WTC11 (cell line): ENCODE measurements at regions not wholly inside any gene's neighbourhood (a gene's known extent, or its start where the extent isn't known, plus 50 kb on each side); places are given as distances from the start of the nearest gene placed in this dataset.

ENCODE experiments used
- ATAC-seq: fragments of 200-7000 bp; cut with Tn5 transposase; 2 replicates; pipeline ENCODE4 v1.10.0; 2021; ENCODE audit warnings: mild to moderate bottlenecking, moderate library complexity
- CTCF ChIA-PET: fragments of 300-600 bp; sonication (Branson Sonifier 250); formaldehyde crosslinking; loops from one replicate; lab custom pipeline; 2021; ENCODE audit warnings: antibody characterized with exemption; lab: Charles Lee
- POLR2A ChIA-PET: fragments of 350-600 bp; sonication (Branson Sonifier 250); formaldehyde crosslinking; loops from one replicate; lab custom pipeline; 2021; ENCODE audit warnings: antibody characterized with exemption; lab: Charles Lee
- DNase-seq: peaks from one replicate; pipeline ENCODE4 v3.0.0; 2021; ENCODE audit warnings: low spot score
- H3K27ac Mint-ChIP-seq: 2 replicates; pipeline ENCODE4 v1.8.0; 2021; ENCODE audit warnings: mixed read lengths
- H3K27me3 Mint-ChIP-seq: 2 replicates; pipeline ENCODE4 v1.8.0; 2021; ENCODE audit warnings: low read depth, mild to moderate bottlenecking, moderate library complexity, mixed read lengths
- H3K36me3 Mint-ChIP-seq: 2 replicates; pipeline ENCODE4 v1.8.0; 2021; ENCODE audit warnings: mixed read lengths
- H3K4me1 Mint-ChIP-seq: 2 replicates; pipeline ENCODE4 v1.8.0; 2022; ENCODE audit warnings: mixed read lengths
- H3K4me3 Mint-ChIP-seq: 2 replicates; pipeline ENCODE4 v1.8.0; 2021; ENCODE audit warnings: mild to moderate bottlenecking, moderate library complexity, mixed read lengths
- H3K9me3 Mint-ChIP-seq: 2 replicates; pipeline ENCODE4 v1.8.0; 2021; ENCODE audit warnings: mixed read lengths
- CBFB ChIP-seq: sonication (generic); formaldehyde crosslinking; IDR thresholded peaks from 2 replicates; pipeline ENCODE4 v1.8.1; 2022; ENCODE audit warnings: mild to moderate bottlenecking, low read depth, missing genetic modification reagents
- ELF4 ChIP-seq: sonication (generic); formaldehyde crosslinking; IDR thresholded peaks from 2 replicates; pipeline ENCODE4 v1.8.1; 2022; ENCODE audit warnings: low read depth, mild to moderate bottlenecking, moderate library complexity, missing genetic modification reagents
- EMX1 ChIP-seq: fragments of 250-450 bp; sonication (Bioruptor Pico); IDR thresholded peaks from 2 replicates; pipeline ENCODE4 v1.8.0; 2021; ENCODE audit warnings: mild to moderate bottlenecking
- ETV6 ChIP-seq: sonication (generic); formaldehyde crosslinking; IDR thresholded peaks from 2 replicates; pipeline ENCODE4 v1.8.1; 2022; ENCODE audit warnings: mild to moderate bottlenecking, missing genetic modification reagents
- FOXJ3 ChIP-seq: sonication (generic); formaldehyde crosslinking; IDR thresholded peaks from 2 replicates; pipeline ENCODE4 v1.9.0; 2021; ENCODE audit warnings: missing genetic modification reagents, mild to moderate bottlenecking, borderline replicate concordance
- MXD4 ChIP-seq: fragments of 250-450 bp; sonication (Bioruptor Pico); IDR thresholded peaks from 2 replicates; pipeline ENCODE4 v1.8.0; 2021; ENCODE audit warnings: mild to moderate bottlenecking, moderate library complexity, borderline replicate concordance
- OVOL2 ChIP-seq: fragments of 250-450 bp; sonication (Bioruptor Pico); IDR thresholded peaks from 2 replicates; pipeline ENCODE4 v1.9.0; 2021; ENCODE audit warnings: mild to moderate bottlenecking, borderline replicate concordance
- RORB ChIP-seq: fragments of 250-450 bp; sonication (Bioruptor Pico); IDR thresholded peaks from 2 replicates; pipeline ENCODE4 v1.9.0; 2021; ENCODE audit warnings: mild to moderate bottlenecking
- SMAD4 ChIP-seq: sonication (generic); formaldehyde crosslinking; IDR thresholded peaks from 2 replicates; pipeline ENCODE4 v1.8.0; 2022; ENCODE audit warnings: mild to moderate bottlenecking, missing genetic modification reagents
- TEAD4 ChIP-seq: sonication (generic); formaldehyde crosslinking; IDR thresholded peaks from 2 replicates; pipeline ENCODE4 v1.8.0; 2022; ENCODE audit warnings: mild to moderate bottlenecking, missing genetic modification reagents
- ZBTB21 ChIP-seq: sonication (generic); formaldehyde crosslinking; IDR thresholded peaks from 2 replicates; pipeline ENCODE4 v1.8.1; 2023; ENCODE audit warnings: mild to moderate bottlenecking, missing genetic modification reagents, borderline replicate concordance
- ZNF138 ChIP-seq: sonication (generic); formaldehyde crosslinking; conservative IDR thresholded peaks from 2 replicates; pipeline ENCODE4 v1.8.1; 2022; ENCODE audit warnings: mild to moderate bottlenecking, moderate library complexity, missing genetic modification reagents
- TF ChIP-seq, protein P1 (sequence below): sonication (generic); formaldehyde crosslinking; IDR thresholded peaks from 2 replicates; pipeline ENCODE4 v1.8.0; 2023; ENCODE audit warnings: missing genetic modification reagents
- TF ChIP-seq, protein P2 (sequence below): sonication (generic); formaldehyde crosslinking; IDR thresholded peaks from 2 replicates; pipeline ENCODE4 v1.8.1; 2023; ENCODE audit warnings: mild to moderate bottlenecking, missing genetic modification reagents, moderate library complexity
- TF ChIP-seq, protein P3 (sequence below): sonication (generic); formaldehyde crosslinking; conservative IDR thresholded peaks from 2 replicates; pipeline ENCODE4 v1.8.1; 2022; ENCODE audit warnings: mild to moderate bottlenecking, missing genetic modification reagents
- TF ChIP-seq, protein P4 (sequence below): fragments of 250-450 bp; sonication (Bioruptor Pico); IDR thresholded peaks from 2 replicates; pipeline ENCODE4 v1.8.0; 2021; ENCODE audit warnings: mild to moderate bottlenecking
- TF ChIP-seq, protein P5 (sequence below): fragments of 250-450 bp; sonication (Bioruptor Pico); IDR thresholded peaks from 2 replicates; pipeline ENCODE4 v1.9.0; 2021; ENCODE audit warnings: mild to moderate bottlenecking
- TF ChIP-seq, protein P6 (sequence below): sonication (generic); formaldehyde crosslinking; IDR thresholded peaks from 2 replicates; pipeline ENCODE4 v1.8.1; 2023; ENCODE audit warnings: mild to moderate bottlenecking, missing genetic modification reagents, borderline replicate concordance
- TF ChIP-seq, protein P7 (sequence below): sonication (generic); formaldehyde crosslinking; IDR thresholded peaks from 2 replicates; pipeline ENCODE4 v1.8.1; 2023; ENCODE audit warnings: mild to moderate bottlenecking, missing genetic modification reagents
- TF ChIP-seq, protein P8 (sequence below): sonication (generic); formaldehyde crosslinking; conservative IDR thresholded peaks from 2 replicates; pipeline ENCODE4 v1.8.1; 2023; ENCODE audit warnings: mild to moderate bottlenecking, low read depth, missing genetic modification reagents, moderate library complexity
- TF ChIP-seq, protein P9 (sequence below): fragments of 250-450 bp; sonication (Bioruptor Pico); IDR thresholded peaks from 2 replicates; pipeline ENCODE4 v2.1.2; 2022; ENCODE audit warnings: mild to moderate bottlenecking, moderate library complexity

DNA sequence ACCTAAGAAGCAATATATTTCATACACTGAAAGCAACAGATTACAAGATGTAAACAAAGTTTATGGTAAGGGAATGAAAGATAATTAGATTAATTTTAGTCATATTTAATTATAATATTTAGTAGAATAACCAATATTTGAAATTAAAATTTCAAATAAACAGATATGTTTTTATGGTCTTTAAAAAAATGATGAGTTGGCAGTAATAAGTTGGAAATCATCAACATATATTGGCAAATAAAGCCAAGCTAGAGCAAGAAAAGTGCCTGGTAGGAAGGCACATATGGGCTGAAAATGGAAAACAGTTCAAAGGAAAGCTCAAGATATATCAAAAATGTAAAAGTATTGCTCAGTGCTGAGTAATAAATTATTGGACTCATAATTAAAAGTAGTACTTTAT lies 1274.0 kb downstream of the AMY1C start:
- DNase-seq: no peak
- TF ChIP-seq EMX1 (CRISPR knock-in tag): no peak
- TF ChIP-seq, protein P1, sequence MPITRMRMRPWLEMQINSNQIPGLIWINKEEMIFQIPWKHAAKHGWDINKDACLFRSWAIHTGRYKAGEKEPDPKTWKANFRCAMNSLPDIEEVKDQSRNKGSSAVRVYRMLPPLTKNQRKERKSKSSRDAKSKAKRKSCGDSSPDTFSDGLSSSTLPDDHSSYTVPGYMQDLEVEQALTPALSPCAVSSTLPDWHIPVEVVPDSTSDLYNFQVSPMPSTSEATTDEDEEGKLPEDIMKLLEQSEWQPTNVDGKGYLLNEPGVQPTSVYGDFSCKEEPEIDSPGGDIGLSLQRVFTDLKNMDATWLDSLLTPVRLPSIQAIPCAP: no peak
- no peak for TF ChIP-seq TEAD4
- no peak for TF ChIP-seq ZNF138 (CRISPR knock-in tag)
- TF ChIP-seq, protein P2, sequence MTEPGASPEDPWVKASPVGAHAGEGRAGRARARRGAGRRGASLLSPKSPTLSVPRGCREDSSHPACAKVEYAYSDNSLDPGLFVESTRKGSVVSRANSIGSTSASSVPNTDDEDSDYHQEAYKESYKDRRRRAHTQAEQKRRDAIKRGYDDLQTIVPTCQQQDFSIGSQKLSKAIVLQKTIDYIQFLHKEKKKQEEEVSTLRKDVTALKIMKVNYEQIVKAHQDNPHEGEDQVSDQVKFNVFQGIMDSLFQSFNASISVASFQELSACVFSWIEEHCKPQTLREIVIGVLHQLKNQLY (CRISPR knock-in tag): no peak
- ChIA-PET POLR2A (no interaction called here), CTCF (no interaction called here)
- Mint-ChIP-seq H3K27ac (no peak overlapping the region), H3K9me3 (no peaks in the 10 kb centered on the region), H3K36me3 (no peaks in the 10 kb centered on the region), H3K4me3 (no peak overlapping the region), H3K4me1 (no peaks in the 10 kb centered on the region), H3K27me3 (no peaks in the 10 kb centered on the region)
- ATAC-seq: no peak

DNA sequence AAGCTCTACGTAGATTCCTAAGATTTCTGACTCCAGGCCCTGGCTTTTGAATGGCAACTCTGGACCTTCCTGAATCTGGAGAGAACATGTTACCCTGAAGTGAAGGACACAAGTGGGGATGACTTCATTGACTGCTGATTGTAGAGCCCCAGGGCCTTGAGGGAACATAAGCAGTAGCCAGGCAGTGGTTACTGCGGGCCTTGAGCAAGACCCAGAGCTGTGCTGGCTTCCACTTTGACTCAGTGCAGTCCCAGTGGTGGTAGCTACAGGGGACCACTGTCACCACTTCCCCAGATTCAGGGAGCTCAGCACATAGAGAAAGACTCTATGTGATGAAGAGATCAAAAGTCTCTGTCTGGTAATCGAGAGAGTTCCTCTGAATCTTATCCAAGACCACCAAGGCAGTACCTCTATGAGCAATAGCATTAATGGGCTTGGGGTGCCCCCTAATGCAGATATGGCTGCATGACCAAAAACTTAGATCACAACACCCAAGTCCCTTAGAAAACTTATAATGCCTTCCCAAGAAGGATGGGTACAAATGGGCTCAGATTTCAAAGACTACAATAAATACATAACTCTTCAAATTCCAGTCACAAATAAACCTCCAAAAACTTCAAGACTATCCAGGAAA lies 1278.3 kb downstream of the AMY1C start:
- ChIA-PET POLR2A (no interaction called here), CTCF (interaction anchor here (1.2 to 1.8 kb wide), 4 partner anchors 109 to 380 kb away, joined by 3 to 6 read pairs (median 4); no protein-coding TSS in a partner anchor)
- H3K4me1 Mint-ChIP-seq: no peaks in the 10 kb centered on the region
- DNase-seq (peak; percentile 16), ATAC-seq (no peak; the same call in 1 of the 2 replicates)
- no peak overlapping the region for H3K4me3 Mint-ChIP-seq
- H3K27ac Mint-ChIP-seq: 0 out of 2 replicates have a peak overlapping the region, but pooled peaks have one; percentile 33
- H3K9me3 Mint-ChIP-seq: no peaks in the 10 kb centered on the region
- H3K36me3 Mint-ChIP-seq: no peaks in the 10 kb centered on the region
- H3K27me3 Mint-ChIP-seq: no peaks in the 10 kb centered on the region
- TF ChIP-seq FOXJ3 (CRISPR knock-in tag): no peak
- no peak for TF ChIP-seq MXD4 (CRISPR knock-in tag)
- no peak for TF ChIP-seq RORB (CRISPR knock-in tag)
- TF ChIP-seq, protein P3, sequence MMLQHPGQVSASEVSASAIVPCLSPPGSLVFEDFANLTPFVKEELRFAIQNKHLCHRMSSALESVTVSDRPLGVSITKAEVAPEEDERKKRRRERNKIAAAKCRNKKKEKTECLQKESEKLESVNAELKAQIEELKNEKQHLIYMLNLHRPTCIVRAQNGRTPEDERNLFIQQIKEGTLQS (CRISPR knock-in tag): no peak
- TF ChIP-seq, protein P4, sequence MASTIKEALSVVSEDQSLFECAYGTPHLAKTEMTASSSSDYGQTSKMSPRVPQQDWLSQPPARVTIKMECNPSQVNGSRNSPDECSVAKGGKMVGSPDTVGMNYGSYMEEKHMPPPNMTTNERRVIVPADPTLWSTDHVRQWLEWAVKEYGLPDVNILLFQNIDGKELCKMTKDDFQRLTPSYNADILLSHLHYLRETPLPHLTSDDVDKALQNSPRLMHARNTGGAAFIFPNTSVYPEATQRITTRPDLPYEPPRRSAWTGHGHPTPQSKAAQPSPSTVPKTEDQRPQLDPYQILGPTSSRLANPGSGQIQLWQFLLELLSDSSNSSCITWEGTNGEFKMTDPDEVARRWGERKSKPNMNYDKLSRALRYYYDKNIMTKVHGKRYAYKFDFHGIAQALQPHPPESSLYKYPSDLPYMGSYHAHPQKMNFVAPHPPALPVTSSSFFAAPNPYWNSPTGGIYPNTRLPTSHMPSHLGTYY (CRISPR knock-in tag): no peak
- TF ChIP-seq, protein P5, sequence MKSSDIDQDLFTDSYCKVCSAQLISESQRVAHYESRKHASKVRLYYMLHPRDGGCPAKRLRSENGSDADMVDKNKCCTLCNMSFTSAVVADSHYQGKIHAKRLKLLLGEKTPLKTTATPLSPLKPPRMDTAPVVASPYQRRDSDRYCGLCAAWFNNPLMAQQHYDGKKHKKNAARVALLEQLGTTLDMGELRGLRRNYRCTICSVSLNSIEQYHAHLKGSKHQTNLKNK: no peak
- TF ChIP-seq ELF4 (CRISPR knock-in tag): no peak
- no peak for TF ChIP-seq SMAD4 (CRISPR knock-in tag)
- no peak for TF ChIP-seq OVOL2
- no peak for TF ChIP-seq CBFB
- TF ChIP-seq, protein P6, sequence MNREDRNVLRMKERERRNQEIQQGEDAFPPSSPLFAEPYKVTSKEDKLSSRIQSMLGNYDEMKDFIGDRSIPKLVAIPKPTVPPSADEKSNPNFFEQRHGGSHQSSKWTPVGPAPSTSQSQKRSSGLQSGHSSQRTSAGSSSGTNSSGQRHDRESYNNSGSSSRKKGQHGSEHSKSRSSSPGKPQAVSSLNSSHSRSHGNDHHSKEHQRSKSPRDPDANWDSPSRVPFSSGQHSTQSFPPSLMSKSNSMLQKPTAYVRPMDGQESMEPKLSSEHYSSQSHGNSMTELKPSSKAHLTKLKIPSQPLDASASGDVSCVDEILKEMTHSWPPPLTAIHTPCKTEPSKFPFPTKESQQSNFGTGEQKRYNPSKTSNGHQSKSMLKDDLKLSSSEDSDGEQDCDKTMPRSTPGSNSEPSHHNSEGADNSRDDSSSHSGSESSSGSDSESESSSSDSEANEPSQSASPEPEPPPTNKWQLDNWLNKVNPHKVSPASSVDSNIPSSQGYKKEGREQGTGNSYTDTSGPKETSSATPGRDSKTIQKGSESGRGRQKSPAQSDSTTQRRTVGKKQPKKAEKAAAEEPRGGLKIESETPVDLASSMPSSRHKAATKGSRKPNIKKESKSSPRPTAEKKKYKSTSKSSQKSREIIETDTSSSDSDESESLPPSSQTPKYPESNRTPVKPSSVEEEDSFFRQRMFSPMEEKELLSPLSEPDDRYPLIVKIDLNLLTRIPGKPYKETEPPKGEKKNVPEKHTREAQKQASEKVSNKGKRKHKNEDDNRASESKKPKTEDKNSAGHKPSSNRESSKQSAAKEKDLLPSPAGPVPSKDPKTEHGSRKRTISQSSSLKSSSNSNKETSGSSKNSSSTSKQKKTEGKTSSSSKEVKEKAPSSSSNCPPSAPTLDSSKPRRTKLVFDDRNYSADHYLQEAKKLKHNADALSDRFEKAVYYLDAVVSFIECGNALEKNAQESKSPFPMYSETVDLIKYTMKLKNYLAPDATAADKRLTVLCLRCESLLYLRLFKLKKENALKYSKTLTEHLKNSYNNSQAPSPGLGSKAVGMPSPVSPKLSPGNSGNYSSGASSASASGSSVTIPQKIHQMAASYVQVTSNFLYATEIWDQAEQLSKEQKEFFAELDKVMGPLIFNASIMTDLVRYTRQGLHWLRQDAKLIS: no peak
- no peak for TF ChIP-seq ZBTB21 (CRISPR knock-in tag)
- TF ChIP-seq, protein P7, sequence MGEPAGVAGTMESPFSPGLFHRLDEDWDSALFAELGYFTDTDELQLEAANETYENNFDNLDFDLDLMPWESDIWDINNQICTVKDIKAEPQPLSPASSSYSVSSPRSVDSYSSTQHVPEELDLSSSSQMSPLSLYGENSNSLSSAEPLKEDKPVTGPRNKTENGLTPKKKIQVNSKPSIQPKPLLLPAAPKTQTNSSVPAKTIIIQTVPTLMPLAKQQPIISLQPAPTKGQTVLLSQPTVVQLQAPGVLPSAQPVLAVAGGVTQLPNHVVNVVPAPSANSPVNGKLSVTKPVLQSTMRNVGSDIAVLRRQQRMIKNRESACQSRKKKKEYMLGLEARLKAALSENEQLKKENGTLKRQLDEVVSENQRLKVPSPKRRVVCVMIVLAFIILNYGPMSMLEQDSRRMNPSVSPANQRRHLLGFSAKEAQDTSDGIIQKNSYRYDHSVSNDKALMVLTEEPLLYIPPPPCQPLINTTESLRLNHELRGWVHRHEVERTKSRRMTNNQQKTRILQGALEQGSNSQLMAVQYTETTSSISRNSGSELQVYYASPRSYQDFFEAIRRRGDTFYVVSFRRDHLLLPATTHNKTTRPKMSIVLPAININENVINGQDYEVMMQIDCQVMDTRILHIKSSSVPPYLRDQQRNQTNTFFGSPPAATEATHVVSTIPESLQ: no peak
- TF ChIP-seq, protein P8, sequence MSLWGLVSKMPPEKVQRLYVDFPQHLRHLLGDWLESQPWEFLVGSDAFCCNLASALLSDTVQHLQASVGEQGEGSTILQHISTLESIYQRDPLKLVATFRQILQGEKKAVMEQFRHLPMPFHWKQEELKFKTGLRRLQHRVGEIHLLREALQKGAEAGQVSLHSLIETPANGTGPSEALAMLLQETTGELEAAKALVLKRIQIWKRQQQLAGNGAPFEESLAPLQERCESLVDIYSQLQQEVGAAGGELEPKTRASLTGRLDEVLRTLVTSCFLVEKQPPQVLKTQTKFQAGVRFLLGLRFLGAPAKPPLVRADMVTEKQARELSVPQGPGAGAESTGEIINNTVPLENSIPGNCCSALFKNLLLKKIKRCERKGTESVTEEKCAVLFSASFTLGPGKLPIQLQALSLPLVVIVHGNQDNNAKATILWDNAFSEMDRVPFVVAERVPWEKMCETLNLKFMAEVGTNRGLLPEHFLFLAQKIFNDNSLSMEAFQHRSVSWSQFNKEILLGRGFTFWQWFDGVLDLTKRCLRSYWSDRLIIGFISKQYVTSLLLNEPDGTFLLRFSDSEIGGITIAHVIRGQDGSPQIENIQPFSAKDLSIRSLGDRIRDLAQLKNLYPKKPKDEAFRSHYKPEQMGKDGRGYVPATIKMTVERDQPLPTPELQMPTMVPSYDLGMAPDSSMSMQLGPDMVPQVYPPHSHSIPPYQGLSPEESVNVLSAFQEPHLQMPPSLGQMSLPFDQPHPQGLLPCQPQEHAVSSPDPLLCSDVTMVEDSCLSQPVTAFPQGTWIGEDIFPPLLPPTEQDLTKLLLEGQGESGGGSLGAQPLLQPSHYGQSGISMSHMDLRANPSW (CRISPR knock-in tag): no peak
- TF ChIP-seq, protein P9, sequence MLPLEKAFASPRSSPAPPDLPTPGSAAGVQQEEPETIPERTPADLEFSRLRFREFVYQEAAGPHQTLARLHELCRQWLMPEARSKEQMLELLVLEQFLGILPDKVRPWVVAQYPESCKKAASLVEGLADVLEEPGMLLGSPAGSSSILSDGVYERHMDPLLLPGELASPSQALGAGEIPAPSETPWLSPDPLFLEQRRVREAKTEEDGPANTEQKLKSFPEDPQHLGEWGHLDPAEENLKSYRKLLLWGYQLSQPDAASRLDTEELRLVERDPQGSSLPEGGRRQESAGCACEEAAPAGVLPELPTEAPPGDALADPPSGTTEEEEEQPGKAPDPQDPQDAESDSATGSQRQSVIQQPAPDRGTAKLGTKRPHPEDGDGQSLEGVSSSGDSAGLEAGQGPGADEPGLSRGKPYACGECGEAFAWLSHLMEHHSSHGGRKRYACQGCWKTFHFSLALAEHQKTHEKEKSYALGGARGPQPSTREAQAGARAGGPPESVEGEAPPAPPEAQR: no peak
- no peak for TF ChIP-seq ETV6 (CRISPR knock-in tag)
